ENCODE measurements at regions not wholly inside any gene's neighbourhood (a gene's known extent, or its start where the extent isn't known, plus 50 kb on each side); places are given as distances from the start of the nearest gene placed in this dataset.

GRCh38 chr2:120853306-120854013, 117.8 kb downstream of the GLI2 start:
- no peak for TF ChIP-seq CBX8 (IDR thresholded peaks at IDR 0.05)
- no peak for TF ChIP-seq BHLHE40 (IDR thresholded peaks at IDR 0.05; ENCODE audit: low read depth, low read length)
- no peak for TF ChIP-seq CTCF (IDR thresholded peaks at IDR 0.05)
- no peak for TF ChIP-seq NPAS2 (CRISPR knock-in tag; IDR thresholded peaks at IDR 0.05; ENCODE audit: borderline replicate concordance)
- no peak for TF ChIP-seq RAD21 (conservative IDR thresholded peaks at IDR 0.05 in 1 of 2, IDR thresholded peaks at IDR 0.05 in 1 of 2)
- TF ChIP-seq KDM1A (IDR thresholded peaks at IDR 0.05; ENCODE audit: low read depth): no peak
- TF ChIP-seq RFX5 (IDR thresholded peaks at IDR 0.05): no peak
- TF ChIP-seq JUNB (IDR thresholded peaks at IDR 0.05): no peak
- no peak for TF ChIP-seq POLR2A (IDR thresholded peaks at IDR 0.05; ENCODE audit: low read length)
- TF ChIP-seq JUN (IDR thresholded peaks at IDR 0.05): no peak
- no peak for TF ChIP-seq HMGXB4 (CRISPR knock-in tag; IDR thresholded peaks at IDR 0.05; ENCODE audit: borderline replicate concordance)
- no peak for TF ChIP-seq CHD2 (IDR thresholded peaks at IDR 0.05; ENCODE audit: low read length, partially characterized antibody)
- no peak for TF ChIP-seq EP300 (IDR thresholded peaks at IDR 0.05)
